ENCODE measurements at regions not wholly inside any gene's neighbourhood (a gene's known extent, or its start where the extent isn't known, plus 50 kb on each side); places are given as distances from the start of the nearest gene placed in this dataset.

- no peak for DNase-seq
Observed at GRCh38 chr2:122935506-122935905, 1089.6 kb upstream of the CNTNAP5 start.

- no peak for DNase-seq
Observed at GRCh38 chr2:122939796-122940195, 1085.3 kb upstream of the CNTNAP5 start.

DNA sequence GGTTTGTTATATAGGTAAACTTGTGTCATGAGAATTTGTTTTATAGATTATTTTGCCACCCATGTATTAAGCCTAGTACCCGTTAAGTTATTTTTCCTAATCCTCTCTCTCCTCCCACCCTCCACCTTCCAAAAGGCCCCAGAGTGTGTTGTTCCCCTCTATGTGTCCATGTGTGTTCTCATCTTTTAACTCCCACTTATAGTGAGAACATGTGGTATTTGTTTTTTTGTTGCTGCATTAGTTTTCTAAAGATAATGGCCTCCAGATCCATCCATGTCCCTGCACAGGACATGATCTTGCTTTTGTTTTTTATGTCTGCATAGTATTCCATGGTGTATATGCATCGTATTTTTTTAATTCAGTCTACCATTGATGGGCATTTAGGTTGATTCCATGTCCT lies 1075.6 kb upstream of the CNTNAP5 start:
- no peak for DNase-seq

DNA sequence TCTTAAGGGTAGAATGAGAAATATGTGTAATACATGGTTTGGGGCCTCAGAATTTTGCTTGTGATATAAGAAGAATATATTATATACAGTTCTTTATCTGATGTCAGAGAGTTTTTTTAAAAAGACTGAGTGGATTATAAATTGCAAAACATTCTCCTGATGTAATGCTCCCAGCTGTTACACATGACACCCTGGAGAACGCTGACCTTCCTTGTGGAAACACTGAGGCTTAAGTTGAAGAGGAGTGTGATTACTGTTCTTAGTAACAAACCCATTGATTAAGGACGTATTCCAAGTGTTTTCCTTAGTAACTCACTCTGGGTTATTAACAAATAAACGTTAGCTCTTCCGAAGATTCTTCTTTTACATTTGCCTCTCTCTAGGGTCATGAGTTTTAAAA lies 1069.3 kb upstream of the CNTNAP5 start:
- peak; percentile 2 for DNase-seq

DNA sequence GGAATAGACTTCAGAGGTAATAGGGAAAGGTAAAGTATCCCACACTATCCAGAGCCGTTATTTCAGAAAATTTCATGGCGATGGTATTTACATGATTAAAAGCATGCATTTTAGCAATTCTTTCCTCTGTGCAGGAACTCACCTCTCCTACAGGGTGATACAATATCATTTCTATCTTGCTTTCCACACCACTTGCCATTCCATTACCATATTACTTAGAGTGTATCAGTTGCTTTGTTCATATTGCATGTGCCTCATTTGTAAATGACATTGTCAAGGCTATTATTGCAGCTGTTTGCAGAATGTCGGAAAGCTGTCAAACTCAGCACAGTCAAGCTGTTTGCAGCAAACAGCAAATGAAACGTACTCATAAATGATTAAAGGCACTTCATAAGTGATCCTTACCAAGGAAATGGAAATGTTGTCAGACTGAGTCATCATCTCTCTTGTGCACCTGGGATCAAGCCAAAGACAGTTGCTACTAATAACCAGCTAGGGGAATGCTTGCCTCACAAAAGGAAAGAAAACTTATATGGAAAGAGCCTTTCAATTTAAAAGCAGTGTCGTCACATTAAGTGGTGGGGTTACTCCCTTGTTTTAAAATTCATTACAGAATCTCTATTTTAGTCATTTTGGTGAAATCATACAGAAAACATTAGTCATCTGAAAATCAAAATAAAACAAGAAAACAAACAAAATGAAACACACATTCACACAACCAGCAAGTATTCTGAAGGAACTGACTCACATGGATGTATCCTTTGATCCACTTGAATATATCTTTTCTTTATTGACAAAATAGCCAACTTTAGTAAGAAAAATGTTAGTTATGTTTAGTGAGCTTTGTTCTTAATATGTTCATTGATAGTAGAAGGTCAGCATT lies 1064.1 kb upstream of the CNTNAP5 start:
- DNase-seq: peak; percentile 77

GRCh38 chr2:122966461-122966860 lies 1058.6 kb upstream of the CNTNAP5 start:
- no peak for DNase-seq

DNA sequence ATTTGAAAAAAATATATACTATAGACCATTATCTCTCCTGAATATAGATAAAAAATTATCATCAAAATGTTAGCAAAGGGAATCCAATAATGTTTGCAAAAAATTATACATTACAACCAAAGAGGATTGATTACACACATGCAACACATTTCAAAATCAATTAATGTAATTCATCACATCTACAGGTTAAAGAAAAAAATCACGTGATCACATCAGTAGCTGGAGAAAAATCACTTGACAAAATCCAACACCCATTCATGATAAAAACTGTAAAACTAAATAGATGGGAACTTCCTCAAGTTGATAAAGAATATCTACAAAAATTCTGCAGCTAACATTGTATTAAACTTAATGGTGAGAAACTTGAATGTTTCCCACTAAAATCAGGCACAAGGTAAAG lies 1047.5 kb upstream of the CNTNAP5 start:
- no peak for DNase-seq

GRCh38 chr2:122980671-122981070 lies 1044.4 kb upstream of the CNTNAP5 start:
- DNase-seq: peak; percentile 0

DNA sequence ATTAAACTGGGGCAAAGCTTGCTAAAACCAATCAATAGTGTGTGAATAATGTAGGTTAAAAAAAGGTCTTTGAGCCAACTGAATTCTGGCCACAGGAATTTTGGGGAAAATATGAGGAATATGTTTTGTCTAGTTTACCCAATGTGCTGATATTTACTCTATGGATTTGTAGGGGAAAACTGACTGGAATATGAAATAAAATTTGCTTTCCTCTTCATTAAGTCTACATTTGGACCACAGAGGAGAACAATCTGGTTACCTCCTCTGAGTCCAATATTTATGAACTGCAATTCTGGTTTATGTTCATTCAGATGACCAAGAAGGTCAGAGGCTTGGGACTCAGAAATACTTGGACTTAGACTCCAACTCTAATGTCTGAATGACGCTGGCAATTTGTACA lies 1042.2 kb upstream of the CNTNAP5 start:
- no peak for DNase-seq

- no peak for DNase-seq
Observed at GRCh38 chr2:122988395-122989221, 1036.5 kb upstream of the CNTNAP5 start.

DNA sequence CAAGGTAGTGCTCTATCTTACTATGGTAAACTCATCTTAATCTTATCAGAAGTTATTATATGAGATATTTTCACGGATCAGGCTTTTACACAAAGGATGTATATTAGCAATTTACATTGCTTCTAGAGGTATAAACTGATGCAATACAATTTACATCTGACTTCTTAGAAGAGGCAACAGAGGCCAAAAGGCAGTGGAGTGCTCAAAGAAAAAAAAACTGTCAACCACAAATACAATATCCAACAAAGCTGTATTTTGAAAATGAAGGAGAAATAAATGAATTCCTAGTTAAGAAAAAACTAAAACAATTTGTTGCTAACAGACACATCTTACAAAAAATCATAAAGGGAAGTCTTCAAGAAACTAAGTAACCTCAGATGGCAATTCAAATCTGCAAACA lies 1031.5 kb upstream of the CNTNAP5 start:
- DNase-seq: no peak

DNA sequence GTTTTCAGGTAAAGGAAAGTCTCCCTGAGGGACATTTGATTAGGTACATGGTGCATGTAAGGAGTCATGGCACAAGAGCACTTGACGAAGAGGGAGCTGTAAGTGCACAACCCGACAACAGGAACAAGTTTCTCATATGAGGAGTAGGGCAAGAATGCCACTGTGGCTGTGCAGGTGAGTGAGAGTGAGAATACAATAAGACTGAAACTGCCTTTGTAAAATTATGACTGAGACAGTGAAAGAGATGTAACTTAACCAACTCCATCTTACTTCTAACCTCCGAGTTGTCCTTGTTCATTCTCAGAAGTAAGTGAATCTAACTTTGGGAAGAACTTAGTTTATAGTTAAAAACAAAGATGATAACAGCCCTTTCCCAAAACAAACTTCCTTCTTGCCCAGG lies 1025.8 kb upstream of the CNTNAP5 start:
- DNase-seq: no peak

GRCh38 chr2:122999821-123000220 lies 1025.3 kb upstream of the CNTNAP5 start:
- no peak for DNase-seq

DNA sequence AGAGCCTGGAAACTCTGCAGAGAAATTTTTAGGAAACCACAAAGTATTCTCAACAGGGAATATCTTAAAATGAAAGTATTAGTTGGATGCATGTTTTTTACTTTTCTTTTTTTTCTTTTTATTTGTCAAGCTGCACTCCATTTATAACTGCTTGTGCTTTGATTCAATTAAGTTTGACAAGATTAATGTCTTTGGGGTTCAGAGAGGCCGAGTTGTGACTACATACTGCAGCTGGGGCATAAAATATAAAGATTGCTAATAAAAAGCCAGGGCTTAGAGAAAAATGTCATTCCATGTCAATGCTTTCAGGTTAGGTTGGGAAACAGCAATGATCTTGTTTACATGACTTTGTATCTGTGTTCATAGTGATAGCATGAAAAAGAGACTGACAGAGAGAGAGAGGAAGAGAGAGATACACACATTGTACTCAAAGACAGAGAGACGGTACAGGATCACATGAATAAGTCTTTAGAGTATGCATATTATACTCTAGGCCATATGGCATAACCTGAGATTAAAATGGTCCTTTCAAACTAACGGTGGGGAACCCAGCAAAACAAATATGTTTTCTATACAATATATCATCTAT lies 1022.3 kb upstream of the CNTNAP5 start:
- DNase-seq: no peak

DNA sequence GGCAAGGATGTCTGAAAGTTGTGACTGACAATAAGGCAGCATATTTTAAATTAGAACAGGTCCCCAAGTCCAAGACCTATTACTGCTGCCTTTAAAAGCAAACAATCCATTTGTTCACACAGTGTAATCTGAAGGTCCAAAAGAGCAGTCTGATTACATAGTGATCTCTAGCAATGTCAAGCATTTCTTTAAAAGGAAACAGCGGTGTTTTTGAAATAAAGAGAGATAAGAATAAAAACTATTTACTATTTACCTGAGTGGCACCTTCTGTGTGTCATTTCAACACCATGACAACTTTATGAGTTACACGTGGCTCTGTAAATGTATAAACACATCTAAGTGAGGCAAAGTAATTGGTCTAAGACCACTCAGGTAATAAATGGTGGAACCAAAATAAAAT lies 1009.9 kb upstream of the CNTNAP5 start:
- no peak for DNase-seq

GRCh38 chr2:123035541-123035940 lies 989.5 kb upstream of the CNTNAP5 start:
- no peak for DNase-seq

- no peak for DNase-seq
Observed at GRCh38 chr2:123036300-123036699, 988.8 kb upstream of the CNTNAP5 start.

- no peak for DNase-seq
Observed at GRCh38 chr2:123040506-123040905, 984.6 kb upstream of the CNTNAP5 start.

DNA sequence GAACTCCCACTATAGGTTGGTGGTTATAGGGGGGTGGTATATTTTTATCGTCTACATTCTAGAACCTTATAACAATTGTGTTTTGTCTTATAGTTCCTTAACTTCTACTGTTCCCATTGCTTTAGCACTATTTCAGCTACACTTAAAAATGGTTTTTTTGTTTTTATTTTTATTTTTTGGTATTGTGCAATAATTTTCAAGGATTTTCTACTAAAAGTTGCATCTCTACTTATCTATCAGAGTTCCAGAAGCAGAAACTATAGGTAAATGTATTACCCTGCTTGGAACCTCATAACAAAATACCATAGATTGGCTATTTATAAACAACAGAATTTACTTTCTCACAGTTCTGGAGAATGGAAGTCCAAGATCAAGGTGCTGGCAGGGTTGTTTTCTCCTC lies 981.6 kb upstream of the CNTNAP5 start:
- no peak for DNase-seq

DNA sequence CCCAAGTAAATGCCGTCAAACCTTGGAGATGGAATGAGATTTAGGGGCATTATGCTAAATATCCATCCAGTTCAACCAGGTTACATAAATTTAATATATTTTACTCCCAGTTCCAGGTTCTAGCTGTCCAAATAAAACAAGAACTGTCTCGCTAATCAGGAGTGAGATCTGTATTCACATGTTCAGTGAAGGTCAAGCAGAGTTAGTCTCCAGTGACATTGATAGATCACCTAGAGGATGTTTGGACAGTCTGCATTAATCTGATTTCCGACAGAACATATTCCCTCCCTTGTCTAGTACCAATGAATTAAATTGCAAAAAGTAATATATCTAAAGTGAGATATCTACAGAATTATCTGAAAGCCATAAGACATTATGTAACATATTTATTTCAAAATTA lies 979.4 kb upstream of the CNTNAP5 start:
- no peak for DNase-seq

GRCh38 chr2:123047186-123047585 lies 977.9 kb upstream of the CNTNAP5 start:
- DNase-seq: no peak

DNA sequence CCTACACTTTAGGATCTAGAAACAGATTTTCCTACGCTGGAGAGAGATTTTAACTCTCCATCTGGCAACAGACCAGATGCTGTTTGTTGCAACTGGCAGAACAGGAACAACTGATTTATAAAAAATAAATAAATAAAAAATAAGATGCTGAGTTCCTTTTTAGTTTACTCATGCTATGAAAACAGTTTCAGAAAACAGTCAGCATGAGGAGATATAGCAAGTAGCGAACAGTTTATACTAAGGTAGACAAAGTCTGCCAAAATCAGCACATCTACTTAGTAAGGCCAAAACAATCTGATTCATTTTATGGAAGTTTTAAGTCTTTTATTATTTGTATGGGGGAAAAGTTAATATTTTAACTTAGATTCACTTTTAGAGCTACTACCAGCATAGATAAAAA lies 974.0 kb upstream of the CNTNAP5 start:
- no peak for DNase-seq

GRCh38 chr2:123061534-123061933 lies 963.6 kb upstream of the CNTNAP5 start:
- no peak for DNase-seq

DNA sequence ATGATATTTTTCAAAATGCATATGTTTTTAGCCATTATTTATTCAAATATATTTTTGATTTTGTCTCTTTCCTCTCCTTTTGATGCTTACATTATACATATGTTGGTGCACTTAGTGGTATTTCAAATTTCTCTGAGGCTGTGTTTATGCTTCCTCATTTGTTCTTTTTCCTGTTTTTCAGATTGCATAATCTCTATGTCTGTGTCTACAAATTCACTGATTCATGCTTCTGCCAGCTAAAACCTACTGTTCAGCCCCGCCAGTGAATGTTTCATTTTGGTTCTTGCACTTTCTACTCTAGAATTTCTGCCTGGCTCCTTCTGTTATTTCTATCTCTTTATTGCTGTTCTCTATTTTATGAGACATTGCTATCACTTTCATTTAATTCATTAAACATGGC lies 951.7 kb upstream of the CNTNAP5 start:
- no peak for DNase-seq

Measured in fibroblast of upper back skin (primary cell).